ENCODE measurements at regions not wholly inside any gene's neighbourhood (a gene's known extent, or its start where the extent isn't known, plus 50 kb on each side); places are given as distances from the start of the nearest gene placed in this dataset.

DNA sequence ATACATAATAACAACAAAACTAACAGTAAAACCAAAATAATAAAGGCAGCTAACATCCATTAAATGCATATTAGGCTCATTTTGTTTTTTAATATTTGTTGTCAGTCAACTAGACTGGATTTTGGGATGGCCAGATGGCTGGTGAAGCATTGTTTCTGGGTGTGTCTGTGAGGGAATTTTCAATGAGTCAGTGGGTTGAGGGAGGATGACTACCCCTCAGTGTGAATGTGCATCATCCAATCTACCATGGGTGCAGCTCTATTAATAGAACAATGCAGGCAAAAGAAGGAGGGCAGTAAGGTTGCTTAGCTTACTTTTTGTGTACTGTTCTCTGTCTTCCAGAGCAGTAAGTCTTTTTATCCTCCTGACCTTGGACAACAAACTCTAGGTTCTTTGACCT lies 484.2 kb upstream of the HS3ST1 start:
- TF ChIP-seq CTCF (IDR thresholded peaks at IDR 0.05): no peak
- TF ChIP-seq ZFX (IDR thresholded peaks at IDR 0.05; ENCODE audit: borderline replicate concordance): no peak
